ENCODE measurements at regions not wholly inside any gene's neighbourhood (a gene's known extent, or its start where the extent isn't known, plus 50 kb on each side); places are given as distances from the start of the nearest gene placed in this dataset.

GRCh38 chr20:41774291-41774690 is 156.1 kb upstream of the CHD6 start:
- no peaks in the 10 kb centered on the region for H3K79me1 ChIP-seq (ENCODE audit: low read depth, low read length)
- no peak overlapping the region for H2AFZ ChIP-seq (ENCODE audit: low read length)
- H3K27me3 ChIP-seq (replicated peaks in 1 of 4; ENCODE audit: control insufficient read depth in 3 of 4, extremely low read depth in 1 of 4, insufficient read depth in 3 of 4, low read length in 3 of 4), result no peaks in the 10 kb centered on the region
- H2BK15ac ChIP-seq (ENCODE audit: low read length), result no peak overlapping the region
- no peak overlapping the region for H3K18ac ChIP-seq (ENCODE audit: extremely low read depth, low read length)
- no peak overlapping the region for H2AK5ac ChIP-seq (ENCODE audit: low read depth, low read length)
- H3K14ac ChIP-seq (ENCODE audit: insufficient read length), result no peak overlapping the region
- no peak overlapping the region for H4K5ac ChIP-seq (ENCODE audit: insufficient read length, low read depth, low read length)
- no peak overlapping the region for H2BK120ac ChIP-seq (replicated peaks; ENCODE audit: low read depth, low read length)
- ChIA-PET POLR2A (ENCODE audit: partially characterized antibody) (no interaction called here), CTCF (ENCODE audit: partially characterized antibody) (interaction anchor here (1.8 kb wide), 1 partner anchor 12 kb away, joined by 5 read pairs; no protein-coding TSS in a partner anchor)
- H3K4me1 ChIP-seq (replicated peaks in 1 of 4; ENCODE audit: control insufficient read depth in 3 of 4, insufficient read depth in 4 of 4, low read length in 3 of 4), result peaks cover 0 to 8% (median 4%) of the 10 kb centered on the region in 4 experiments; a peak in 5 of 7 replicates
- no peaks in the 10 kb centered on the region for H3K9me3 ChIP-seq (ENCODE audit: insufficient read depth in 2 of 2, low read depth in 1 of 2, low read length in 1 of 2)
- H4K20me1 ChIP-seq (replicated peaks in 1 of 2; ENCODE audit: control insufficient read depth in 1 of 2, insufficient read depth in 2 of 2, low read length in 2 of 2), result no peaks in the 10 kb centered on the region
- no peak overlapping the region for H3K23ac ChIP-seq (ENCODE audit: insufficient read length)
- no peak overlapping the region for H2BK20ac ChIP-seq (ENCODE audit: low read length)
- H3K56ac ChIP-seq (replicated peaks; ENCODE audit: insufficient read length, low read depth, low read length), result no peak overlapping the region
- DNase-seq (ENCODE audit: low read depth in 1 of 2, low spot score in 2 of 2) (no peak), FAIRE-seq (no peak)
- WGBS, 2 experiments (ENCODE audit: extremely low coverage in 1 of 2, insufficient coverage in 1 of 2, insufficient read length in 1 of 2, insufficient replicate concordance in 2 of 2, low coverage in 1 of 2, low lambda C conversion rate in 2 of 2, missing lambda C conversion rate in 1 of 2), result 81% methylated on average over 3 of the region's 3 CpGs; no CpG with 5 or more reads in 1 of the 2 experiments
- no peak overlapping the region for H4K8ac ChIP-seq (ENCODE audit: extremely low read depth, insufficient read depth, low read length)
- H2BK5ac ChIP-seq (ENCODE audit: low read depth, low read length), result no peak overlapping the region
- no peaks in the 10 kb centered on the region for H3K23me2 ChIP-seq (ENCODE audit: low read depth, low read length)
- H3K4ac ChIP-seq (replicated peaks; ENCODE audit: insufficient read length, low read depth, low read length), result no peak overlapping the region
- no peak overlapping the region for H3K9ac ChIP-seq (replicated peaks in 1 of 4; ENCODE audit: extremely low read depth in 1 of 4, low read depth in 3 of 4, low read length in 3 of 4)
- no peak overlapping the region for H2BK12ac ChIP-seq (ENCODE audit: low read depth, low read length)
- no peak overlapping the region for H3K4me2 ChIP-seq (ENCODE audit: insufficient read depth in 1 of 2, low read depth in 2 of 2, low read length in 2 of 2)
- H4K91ac ChIP-seq (replicated peaks; ENCODE audit: insufficient read length, low read length), result no peak overlapping the region
- no peak overlapping the region for H3K4me3 ChIP-seq (ENCODE audit: extremely low read depth in 1 of 4, insufficient read depth in 2 of 4, low read depth in 3 of 4, low read length in 4 of 4)
- no peaks in the 10 kb centered on the region for H3K79me2 ChIP-seq (ENCODE audit: control insufficient read depth in 1 of 2, insufficient read depth in 2 of 2, low read length in 2 of 2)
- no peaks in the 10 kb centered on the region for H3K36me3 ChIP-seq (ENCODE audit: control insufficient read depth in 2 of 4, insufficient read depth in 4 of 4, low read length in 3 of 4)
- H3K27ac ChIP-seq (ENCODE audit: low read depth, low read length), result no peak overlapping the region
- TF ChIP-seq MAFK (IDR thresholded peaks at IDR 0.05; ENCODE audit: low read depth, low read length) (no peak), SIX5 (IDR thresholded peaks at IDR 0.05; ENCODE audit: low read depth, low read length) (no peak), CTCF (IDR thresholded peaks at IDR 0.05; ENCODE audit: control extremely low read depth in 1 of 3, insufficient read depth in 1 of 3, low read depth in 1 of 3, low read length in 3 of 3) (no peak), FOSL1 (IDR thresholded peaks at IDR 0.05; ENCODE audit: insufficient read depth, low read depth, low read length) (no peak), TEAD4 (IDR thresholded peaks at IDR 0.05; ENCODE audit: low read depth, low read length) (no peak), KDM5A (IDR thresholded peaks at IDR 0.05; ENCODE audit: low read length) (no peak), POLR2A (IDR thresholded peaks at IDR 0.05; ENCODE audit: control extremely low read depth in 1 of 2, low read depth in 2 of 2, low read length in 2 of 2) (no peak), RXRA (IDR thresholded peaks at IDR 0.05; ENCODE audit: insufficient read depth, low read depth, low read length) (no peak), MAX (IDR thresholded peaks at IDR 0.05) (no peak)

Measured in H1 (cell line).